K562 (cell line): ENCODE measurements at regions not wholly inside any gene's neighbourhood (a gene's known extent, or its start where the extent isn't known, plus 50 kb on each side); places are given as distances from the start of the nearest gene placed in this dataset.

Experiments
- ATAC-seq: fragments of 200-7000 bp; cut with Tn5 transposase; 3 replicates; pipeline ENCODE4 v1.9.1; 2020; ENCODE audit warnings: moderate library complexity
- BruUV-seq: library from RNA; stranded (reverse); fragments of 400-500 nt; replicated peaks from 2 replicates; lab custom pipeline; 2021; lab: Mats Ljungman, UMichigan
- CTCF ChIA-PET: fragments of 300-600 bp; formaldehyde crosslinking; extraction: SDS; loops from one replicate; lab custom pipeline; 2021; ENCODE audit warnings: low intra/inter-chr PET ratio; lab: Yijun Ruan, JAX
- POLR2A ChIA-PET: fragments of 300-600, 350-650 bp; sonication (Branson Sonifier 250); formaldehyde crosslinking; extraction: SDS; loops from one replicate; lab custom pipeline; 2021; ENCODE audit warnings: antibody characterized with exemption, inconsistent platforms; lab: Yijun Ruan, JAX
- DNase-seq, 4 experiments: peaks; one replicate each; pipeline versions ENCODE4 v3.0.0 to v3.0.0-alpha.2; 2011 to 2018; ENCODE audit warnings: low spot score in 3 of 4, mixed read lengths in 3 of 4; ENCODE audit errors: extremely low read depth in 1 of 4
- FAIRE-seq: peaks from 2 replicates; lab custom pipeline; 2011; peaks lifted over from hg19 to GRCh38; lab: Jason Lieb, UNC
- H2AFZ ChIP-seq: 2 replicates; pipeline ENCODE4 v1.6.0; 2011; ENCODE audit warnings: low read depth, low read length, control low read depth, inconsistent platforms
- H3K27ac ChIP-seq: fragments of 200-600 bp; 3 replicates; pipeline ENCODE4 v1.8.0; 2011; ENCODE audit warnings: low read depth, mild to moderate bottlenecking, control low read depth, inconsistent platforms, low read length, moderate library complexity, mixed read lengths; ENCODE audit errors: extremely low read depth
- H3K27me3 ChIP-seq, 2 experiments: fragments of 300-600 bp in 1 of 2; 2 replicates in 1 of 2; 3 replicates in 1 of 2; pipeline versions ENCODE4 v1.6.0 to v1.8.0; 2011; ENCODE audit warnings: inconsistent platforms in 2 of 2, low read length in 2 of 2, mild to moderate bottlenecking in 1 of 2, mixed read lengths in 1 of 2, moderate library complexity in 1 of 2; ENCODE audit not compliant: control insufficient read depth in 2 of 2, insufficient read depth in 2 of 2
- H3K36me3 ChIP-seq: fragments of 300-600 bp; 3 replicates; pipeline ENCODE4 v1.8.0; 2011; ENCODE audit warnings: mild to moderate bottlenecking, low read length, inconsistent platforms; ENCODE audit not compliant: control insufficient read depth, insufficient read depth
- H3K4me1 ChIP-seq, 2 experiments: fragments of 200-600 bp in 1 of 2; replicated peaks in 1 of 2; 2 replicates in 1 of 2; 3 replicates in 1 of 2; pipeline versions ENCODE4 v1.5.1 to v1.8.0; 2011; ENCODE audit warnings: inconsistent platforms in 2 of 2, low read length in 2 of 2, mild to moderate bottlenecking in 1 of 2, mixed read lengths in 1 of 2, moderate library complexity in 1 of 2; ENCODE audit not compliant: control insufficient read depth in 2 of 2, insufficient read depth in 2 of 2
- H3K4me2 ChIP-seq: 2 replicates; pipeline ENCODE4 v1.6.1; 2011; ENCODE audit warnings: low read length, control low read depth, inconsistent platforms, mixed read lengths; ENCODE audit not compliant: insufficient read depth
- H3K4me3 ChIP-seq: fragments of 200-600 bp; sonication (generic), shearing (Covaris generic); 2 replicates; pipeline ENCODE4 v1.5.1; 2016; ENCODE audit warnings: control low read depth, inconsistent platforms
- H3K79me2 ChIP-seq: fragments of 200-600 bp; 3 replicates; pipeline ENCODE4 v1.8.0; 2011; ENCODE audit warnings: low read length, inconsistent platforms; ENCODE audit not compliant: control insufficient read depth, insufficient read depth
- H3K9ac ChIP-seq, 2 experiments: 2 replicates each; pipeline versions ENCODE4 v1.6.0 to v1.6.1; 2011; ENCODE audit warnings: low read depth in 2 of 2, low read length in 2 of 2, control low read depth in 1 of 2, inconsistent platforms in 1 of 2, mild to moderate bottlenecking in 1 of 2, mixed read lengths in 1 of 2; ENCODE audit not compliant: insufficient read depth in 1 of 2
- H3K9me1 ChIP-seq: one replicate; pipeline ENCODE4 v1.6.0; 2011; ENCODE audit warnings: inconsistent platforms, mild to moderate bottlenecking, low read length, moderate library complexity; ENCODE audit not compliant: control insufficient read depth, insufficient read depth
- H3K9me3 ChIP-seq: replicated peaks from 2 replicates; pipeline ENCODE4 v1.5.1; 2011; ENCODE audit warnings: low read depth, low read length, inconsistent platforms; ENCODE audit not compliant: control insufficient read depth, insufficient read depth
- H4K20me1 ChIP-seq: replicated peaks from 2 replicates; pipeline ENCODE4 v1.6.1; 2011; ENCODE audit warnings: low read length, inconsistent platforms, mixed read lengths; ENCODE audit not compliant: control insufficient read depth, insufficient read depth
- BCL6 ChIP-seq: fragments of 250-450 bp; sonication (Bioruptor Pico); IDR thresholded peaks from 2 replicates; pipeline ENCODE4 v1.4.0; 2020
- CEBPG ChIP-seq, 3 experiments: fragments of 200-800 bp in 1 of 3; sonication (Bioruptor generic) in 1 of 3; sonication (generic) in 1 of 3; formaldehyde crosslinking in 1 of 3; IDR thresholded peaks in 2 of 3; conservative IDR thresholded peaks in 1 of 3; 2 replicates each; pipeline versions ENCODE4 v1.6.1 to v1.8.0; 2016 to 2022; ENCODE audit warnings: missing compliant biosample characterization in 2 of 3, missing genetic modification characterization in 2 of 3, mild to moderate bottlenecking in 1 of 3, missing genetic modification reagents in 1 of 3
- CEBPZ ChIP-seq: fragments of 150-350 bp; IDR thresholded peaks from 2 replicates; pipeline ENCODE4 v1.6.1; 2014; ENCODE audit warnings: low read depth, mild to moderate bottlenecking, low read length, borderline replicate concordance
- HDAC2 ChIP-seq: fragments of 450-650 bp; IDR thresholded peaks from 2 replicates; pipeline ENCODE4 v1.6.1; 2016; ENCODE audit warnings: mild to moderate bottlenecking
- HDAC3 ChIP-seq: fragments of 450-650 bp; IDR thresholded peaks from 2 replicates; pipeline ENCODE4 v1.6.1; 2018; ENCODE audit warnings: borderline replicate concordance, mild to moderate bottlenecking, moderate library complexity; ENCODE audit not compliant: partially characterized antibody
- KLF10 ChIP-seq: fragments of 250-450 bp; sonication (Bioruptor Pico); IDR thresholded peaks from 2 replicates; pipeline ENCODE4 v1.6.1; 2021; ENCODE audit warnings: matching md5 sums
- RFX1 ChIP-seq: fragments of 450-650 bp; IDR thresholded peaks from 2 replicates; pipeline ENCODE4 v1.6.1; 2016; ENCODE audit warnings: mild to moderate bottlenecking, moderate library complexity
- SRF ChIP-seq, 2 experiments: fragments of 250-450, 450-650 bp in 1 of 2; sonication (Bioruptor Pico) in 1 of 2; sonication (generic) in 1 of 2; formaldehyde crosslinking; IDR thresholded peaks; 2 replicates each; pipeline versions ENCODE4 v1.5.0 to v1.5.1; 2020 to 2022; ENCODE audit warnings: mild to moderate bottlenecking in 1 of 2, missing genetic modification reagents in 1 of 2
- THRB ChIP-seq: fragments of 450-650 bp; formaldehyde crosslinking; conservative IDR thresholded peaks from 2 replicates; pipeline ENCODE4 v1.4.0; 2022; ENCODE audit warnings: mild to moderate bottlenecking, missing genetic modification characterization
- ZFP91 ChIP-seq: sonication (generic); formaldehyde crosslinking; IDR thresholded peaks from 2 replicates; pipeline ENCODE4 v1.8.0; 2022; ENCODE audit warnings: mild to moderate bottlenecking, missing genetic modification reagents
- ZNF77 ChIP-seq: fragments of 250-450 bp; sonication (Bioruptor Pico); IDR thresholded peaks from 2 replicates; pipeline ENCODE4 v1.5.0; 2020
- WGBS: fragments of 100-300 bp; shearing (Covaris generic); methylation state at CpG from one replicate; pipeline ENCODE4 v1.1.6; 2016; ENCODE audit warnings: low coverage, mixed read lengths; ENCODE audit not compliant: insufficient coverage; ENCODE audit errors: missing lambda C conversion rate; 5-methylcytosine and 5-hydroxymethylcytosine counted together
- in situ Hi-C: fragments of 300-500 bp; cut with MboI; formaldehyde crosslinking; loops from 4 replicates; pipeline ENCODE4 v1.15.0; 2018; ENCODE audit warnings: inconsistent platforms, mixed read lengths
- intact Hi-C: fragments of 100-400 bp; cut with micrococcal nuclease; formaldehyde crosslinking; loops from 2 replicates; pipeline ENCODE4 v1.14.2; 2022

- ChIA-PET CTCF (no interaction called here), POLR2A (no interaction called here)
- Histone ChIP-seq H3K9ac (no peak overlapping the region), H3K27ac (no peak overlapping the region), H3K4me2 (no peak overlapping the region), H3K4me3 (no peak overlapping the region), H3K4me1 (no peaks in the 10 kb centered on the region), H3K9me3 (0 out of 2 replicates have a peak, but pooled peaks cover 2% of the 10 kb centered on the region), H3K27me3 (no peaks in the 10 kb centered on the region), H4K20me1 (no peaks in the 10 kb centered on the region), H3K9me1 (no peaks in the 10 kb centered on the region), H3K79me2 (no peaks in the 10 kb centered on the region), H2AFZ (no peak overlapping the region), H3K36me3 (no peaks in the 10 kb centered on the region)
- WGBS = 0% methylated on average over 2 of the region's 2 CpGs
- TF ChIP-seq CEBPG (CRISPR knock-in tag; IDR thresholded peaks at IDR 0.05) (no peak), CEBPG (tag; conservative IDR thresholded peaks at IDR 0.05 in 1 of 2, IDR thresholded peaks at IDR 0.05 in 1 of 2) (no peak), RFX1 (no peak), SRF (CRISPR knock-in tag; IDR thresholded peaks at IDR 0.05) (no peak), HDAC2 (no peak), THRB (CRISPR knock-in tag) (no peak), ZFP91 (CRISPR knock-in tag) (no peak), KLF10 (CRISPR knock-in tag) (no peak), CEBPZ (no peak), HDAC3 (no peak), BCL6 (CRISPR knock-in tag) (no peak), ZNF77 (CRISPR knock-in tag) (no peak)
- no TSS peak for BruUV-seq
- in situ Hi-C loops (no loop called here), intact Hi-C loops (no loop called here)
- DNase-seq = no peak
- ATAC-seq = no peak
- FAIRE-seq = no peak
These were observed 2045.9 kb upstream of the WWC1 start for GRCh38 chr5:166245556-166245955.
